ENCODE measurements at regions not wholly inside any gene's neighbourhood (a gene's known extent, or its start where the extent isn't known, plus 50 kb on each side); places are given as distances from the start of the nearest gene placed in this dataset.

GRCh38 chr12:124147575-124147974 lies 147.3 kb upstream of the RFLNA start (continued):
- TF ChIP-seq E2F6 (IDR thresholded peaks at IDR 0.05; ENCODE audit: borderline replicate concordance, low read depth): no peak

GRCh38 chr12:124148481-124149273 lies 146.2 kb upstream of the RFLNA start:
- Histone ChIP-seq H3K9me3 (no peaks in the 10 kb centered on the region; the same call in 2 of the 3 replicates), H3K4me2 (no peak overlapping the region), H3K4me1 (no peaks in the 10 kb centered on the region), H3K4me3 (no peak overlapping the region), H3K27ac (no peak overlapping the region)
- no peak for TF ChIP-seq CBX8 (IDR thresholded peaks at IDR 0.05)
- TF ChIP-seq RNF2 (IDR thresholded peaks at IDR 0.05; ENCODE audit: borderline replicate concordance, low read depth): no peak
- TF ChIP-seq ESRRA (IDR thresholded peaks at IDR 0.05; ENCODE audit: borderline replicate concordance, low read length): no peak
- TF ChIP-seq ZSCAN20 (CRISPR knock-in tag; IDR thresholded peaks at IDR 0.05): no peak
- no peak for TF ChIP-seq SREBF2 (IDR thresholded peaks at IDR 0.05)
- TF ChIP-seq HOXA7 (CRISPR knock-in tag; IDR thresholded peaks at IDR 0.05): no peak
- TF ChIP-seq HES2 (IDR thresholded peaks at IDR 0.05): no peak
- TF ChIP-seq BHLHE40 (IDR thresholded peaks at IDR 0.05; ENCODE audit: low read depth, low read length): no peak
- no peak for TF ChIP-seq JUN (IDR thresholded peaks at IDR 0.05)
- TF ChIP-seq CHD4 (IDR thresholded peaks at IDR 0.05; ENCODE audit: borderline replicate concordance): no peak
- TF ChIP-seq CEBPB (IDR thresholded peaks at IDR 0.05): no peak
- TF ChIP-seq CTCF (IDR thresholded peaks at IDR 0.05): no peak
- FAIRE-seq (no peak), DNase-seq (ENCODE audit: low read depth in 1 of 2, low spot score in 1 of 2) (no peak), ATAC-seq (no peak)
- CTCF ChIA-PET: interaction anchor here (0.7 to 1.0 kb wide), 3 partner anchors 15 to 22 kb away, joined by 3 to 4 read pairs (median 4); no protein-coding TSS in a partner anchor
- 69% methylated on average over 13 of the region's 13 CpGs for whole genome bisulfite sequencing (ENCODE audit: missing lambda C conversion rate)
- POLR2A ChIA-PET: no interaction called here

GRCh38 chr12:124149287-124149686 lies 145.6 kb upstream of the RFLNA start:
- Histone ChIP-seq H3K9me3 (no peaks in the 10 kb centered on the region; the same call in 2 of the 3 replicates), H3K4me3 (no peak overlapping the region), H3K4me2 (no peak overlapping the region), H3K4me1 (no peaks in the 10 kb centered on the region), H3K27ac (no peak overlapping the region)
- ATAC-seq (no peak), FAIRE-seq (no peak), DNase-seq (ENCODE audit: low read depth in 1 of 2, low spot score in 1 of 2) (no peak)
- no peak for TF ChIP-seq PBX3 (IDR thresholded peaks at IDR 0.05)
- no peak for TF ChIP-seq ESRRA (IDR thresholded peaks at IDR 0.05; ENCODE audit: borderline replicate concordance, low read length)
- no peak for TF ChIP-seq NFE2L2 (conservative IDR thresholded peaks at IDR 0.05; ENCODE audit: low read length)
- TF ChIP-seq FOSL2 (IDR thresholded peaks at IDR 0.05): no peak
- TF ChIP-seq FOSL2 (CRISPR knock-in tag; IDR thresholded peaks at IDR 0.05): no peak
- TF ChIP-seq CBX8 (IDR thresholded peaks at IDR 0.05): no peak
- TF ChIP-seq HMGXB4 (CRISPR knock-in tag; IDR thresholded peaks at IDR 0.05; ENCODE audit: borderline replicate concordance): no peak
- TF ChIP-seq USF2 (IDR thresholded peaks at IDR 0.05): no peak
- TF ChIP-seq MYC (IDR thresholded peaks at IDR 0.05; ENCODE audit: borderline replicate concordance, low read length): no peak
- no peak for TF ChIP-seq RCOR1 (IDR thresholded peaks at IDR 0.05; ENCODE audit: low read depth, low read length)
- no peak for TF ChIP-seq ELK1 (IDR thresholded peaks at IDR 0.05; ENCODE audit: low read depth, low read length)
- no peak for TF ChIP-seq PHF8 (IDR thresholded peaks at IDR 0.05; ENCODE audit: borderline replicate concordance, low read depth)
- no peak for TF ChIP-seq SMC3 (IDR thresholded peaks at IDR 0.05)
- TF ChIP-seq TFCP2L1 (CRISPR knock-in tag; IDR thresholded peaks at IDR 0.05): no peak
- TF ChIP-seq TP53 (CRISPR knock-in tag; IDR thresholded peaks at IDR 0.05): no peak
- TF ChIP-seq ZNF302 (CRISPR knock-in tag; IDR thresholded peaks at IDR 0.05): no peak
- POLR2A ChIA-PET: no interaction called here
- WGBS (ENCODE audit: missing lambda C conversion rate): 43% methylated on average over 7 of the region's 7 CpGs
- CTCF ChIA-PET: interaction anchor here (1.0 kb wide), 1 partner anchor 15 kb away, joined by 3 read pairs; no protein-coding TSS in a partner anchor
